ENCODE measurements at regions not wholly inside any gene's neighbourhood (a gene's known extent, or its start where the extent isn't known, plus 50 kb on each side); places are given as distances from the start of the nearest gene placed in this dataset.
"Not testable (repeated sequence)": the region's sequence is repeated elsewhere in the genome, so short reads cannot be mapped to it uniquely, and the experiment has no call there.

DNA sequence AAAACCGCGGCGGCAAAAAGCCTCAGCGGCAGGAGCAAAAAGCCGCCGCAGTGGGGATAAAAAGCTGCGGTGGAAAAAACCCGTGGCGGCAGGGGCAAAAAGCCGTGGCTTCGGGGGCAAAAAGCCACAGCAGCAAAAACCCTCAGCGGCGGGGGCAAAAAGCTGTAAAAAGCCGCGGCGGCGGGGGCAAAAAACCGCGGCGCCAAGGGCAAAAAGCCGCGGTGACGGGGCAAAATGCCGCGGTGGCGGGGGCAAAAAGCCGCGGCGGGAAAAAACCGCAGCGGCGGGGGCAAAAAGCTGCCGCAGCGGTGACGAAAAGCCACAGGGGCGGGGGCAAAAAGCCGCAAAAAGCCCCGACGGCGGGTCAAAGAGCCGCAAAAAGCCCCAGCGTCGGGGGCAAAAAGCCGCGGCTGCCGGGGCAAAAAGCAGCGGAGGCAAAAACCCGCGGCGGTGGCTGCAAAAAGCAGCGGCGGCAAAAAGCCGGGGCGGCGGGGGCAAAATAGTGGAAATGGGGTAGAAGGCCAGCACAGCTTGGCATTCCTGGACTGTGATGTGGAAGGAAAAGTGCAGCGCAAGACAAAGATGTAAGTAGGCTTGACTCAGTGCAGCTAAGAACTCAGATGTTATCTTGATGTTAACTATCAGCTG lies 151.8 kb downstream of the ANKRD30BL start:
- DNase-seq, result peak; percentile 2
- peaks cover 44% of the 10 kb centered on the region for H3K27me3 Mint-ChIP-seq
- H3K4me1 Mint-ChIP-seq, result peaks cover 5% of the 10 kb centered on the region
- H3K36me3 ChIP-seq (replicated peaks in 1 of 2; ENCODE audit: control extremely low read depth in 1 of 2, control insufficient read depth in 1 of 2, extremely low read depth in 1 of 2, insufficient read depth in 2 of 2, low read length in 1 of 2), result no peaks in the 10 kb centered on the region
- H3K9me3 ChIP-seq (ENCODE audit: control extremely low read depth in 1 of 3, control insufficient read depth in 2 of 3, insufficient read depth in 1 of 3, low read length in 2 of 3), result peaks cover 0 to 7% (median 0%) of the 10 kb centered on the region in 3 donors
- 6% methylated on average over 56 of the region's 56 CpGs for WGBS (ENCODE audit: insufficient coverage)
- H3K79me2 ChIP-seq (ENCODE audit: control insufficient read depth, insufficient read depth, low read length), result no peaks in the 10 kb centered on the region
- peak overlapping the region; percentile 33 for H3K4me2 ChIP-seq (replicated peaks; ENCODE audit: low read depth, low read length, poor library complexity, severe bottlenecking)
- peak overlapping the region; percentile 19 for H3K4me3 Mint-ChIP-seq
- H4K20me1 ChIP-seq (ENCODE audit: control insufficient read depth, insufficient read depth, low read length, poor library complexity, severe bottlenecking), result no peaks in the 10 kb centered on the region
- no peak overlapping the region for H3K27ac ChIP-seq (ENCODE audit: low read length in 2 of 2)
- no peak for ATAC-seq (ENCODE audit: low read depth)
- intact Hi-C loops (cut with micrococcal nuclease), result no loop called here
- ChIA-PET POLR2A (no interaction called here), CTCF (no interaction called here)
- H3K4me1 ChIP-seq (ENCODE audit: control insufficient read depth in 2 of 2, insufficient read depth in 2 of 2, low read length in 2 of 2), result peaks cover 0 to 3% of the 10 kb centered on the region in 2 donors
- peak overlapping the region; percentile 26 for H3K27ac Mint-ChIP-seq
- H3K9ac ChIP-seq (ENCODE audit: low read length), result no peak overlapping the region
- TF ChIP-seq EZH2 (IDR thresholded peaks at IDR 0.05; ENCODE audit: borderline replicate concordance, insufficient read depth, low read depth, low read length, poor library complexity, severe bottlenecking), result peak; percentile 92
- TF ChIP-seq, protein P1, sequence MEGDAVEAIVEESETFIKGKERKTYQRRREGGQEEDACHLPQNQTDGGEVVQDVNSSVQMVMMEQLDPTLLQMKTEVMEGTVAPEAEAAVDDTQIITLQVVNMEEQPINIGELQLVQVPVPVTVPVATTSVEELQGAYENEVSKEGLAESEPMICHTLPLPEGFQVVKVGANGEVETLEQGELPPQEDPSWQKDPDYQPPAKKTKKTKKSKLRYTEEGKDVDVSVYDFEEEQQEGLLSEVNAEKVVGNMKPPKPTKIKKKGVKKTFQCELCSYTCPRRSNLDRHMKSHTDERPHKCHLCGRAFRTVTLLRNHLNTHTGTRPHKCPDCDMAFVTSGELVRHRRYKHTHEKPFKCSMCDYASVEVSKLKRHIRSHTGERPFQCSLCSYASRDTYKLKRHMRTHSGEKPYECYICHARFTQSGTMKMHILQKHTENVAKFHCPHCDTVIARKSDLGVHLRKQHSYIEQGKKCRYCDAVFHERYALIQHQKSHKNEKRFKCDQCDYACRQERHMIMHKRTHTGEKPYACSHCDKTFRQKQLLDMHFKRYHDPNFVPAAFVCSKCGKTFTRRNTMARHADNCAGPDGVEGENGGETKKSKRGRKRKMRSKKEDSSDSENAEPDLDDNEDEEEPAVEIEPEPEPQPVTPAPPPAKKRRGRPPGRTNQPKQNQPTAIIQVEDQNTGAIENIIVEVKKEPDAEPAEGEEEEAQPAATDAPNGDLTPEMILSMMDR (IDR thresholded peaks at IDR 0.05), result no peak
- H3K9me3 Mint-ChIP-seq (ENCODE audit: insufficient read depth), result no peaks in the 10 kb centered on the region
- H2AFZ ChIP-seq (ENCODE audit: insufficient read depth, low read depth, low read length, poor library complexity, severe bottlenecking), result peak overlapping the region; percentile 42
- H3K27me3 ChIP-seq (replicated peaks in 1 of 4; ENCODE audit: control extremely low read depth in 1 of 4, control insufficient read depth in 3 of 4, insufficient read depth in 4 of 4, low read length in 3 of 4), result peaks cover 0 to 8% (median 6%) of the 10 kb centered on the region in 4 experiments
- no peak overlapping the region for H3K4me3 ChIP-seq (ENCODE audit: control extremely low read depth in 1 of 5, extremely low read depth in 1 of 5, insufficient read depth in 1 of 5, low read depth in 2 of 5, low read length in 4 of 5)

DNA sequence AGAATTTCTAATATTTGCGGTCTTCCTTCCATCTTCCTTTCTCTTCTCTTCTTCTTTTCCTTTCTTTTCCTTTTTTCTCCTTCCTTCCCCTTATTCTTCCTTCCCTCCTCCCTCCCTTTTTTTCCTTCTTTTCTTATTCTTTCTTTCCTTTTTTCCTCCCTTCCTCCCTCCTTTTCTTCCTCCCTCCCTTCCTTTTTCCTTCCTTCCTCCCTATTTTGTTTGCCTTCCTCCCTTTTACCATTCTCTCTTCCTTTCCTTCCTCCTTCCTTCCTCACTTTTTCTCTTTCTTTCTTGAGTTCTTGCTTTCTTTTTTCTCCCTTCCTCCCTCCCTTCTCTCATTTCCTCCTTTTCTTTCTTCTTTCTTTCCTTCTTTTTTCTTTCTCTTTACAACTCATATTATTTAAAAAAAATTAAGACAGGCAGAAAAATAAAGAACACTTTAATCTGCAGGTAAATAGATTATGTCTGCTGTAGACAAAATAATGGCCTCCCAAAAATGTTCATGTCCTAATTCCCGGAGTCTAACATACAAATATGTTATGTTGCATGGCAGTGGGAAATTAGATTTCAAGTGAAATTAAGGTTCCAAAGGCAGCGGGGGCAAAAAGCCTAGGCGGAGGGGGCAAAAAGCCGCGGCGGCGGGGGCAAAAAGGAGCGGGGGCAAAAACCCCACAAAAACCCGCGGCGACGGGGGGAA lies 152.4 kb downstream of the ANKRD30BL start:
- Histone ChIP-seq H2AFZ (ENCODE audit: insufficient read depth, low read depth, low read length, poor library complexity, severe bottlenecking) (peak overlapping the region; percentile 42), H3K9me3 (ENCODE audit: control extremely low read depth in 1 of 3, control insufficient read depth in 2 of 3, insufficient read depth in 1 of 3, low read length in 2 of 3) (peaks cover 0 to 7% (median 0%) of the 10 kb centered on the region in 3 donors), H3K36me3 (replicated peaks in 1 of 2; ENCODE audit: control extremely low read depth in 1 of 2, control insufficient read depth in 1 of 2, extremely low read depth in 1 of 2, insufficient read depth in 2 of 2, low read length in 1 of 2) (no peaks in the 10 kb centered on the region), H3K4me3 (ENCODE audit: control extremely low read depth in 1 of 5, extremely low read depth in 1 of 5, insufficient read depth in 1 of 5, low read depth in 2 of 5, low read length in 4 of 5) (no peak overlapping the region), H4K20me1 (ENCODE audit: control insufficient read depth, insufficient read depth, low read length, poor library complexity, severe bottlenecking) (no peaks in the 10 kb centered on the region), H3K27ac (ENCODE audit: low read length in 2 of 2) (no peak overlapping the region), H3K9ac (ENCODE audit: low read length) (no peak overlapping the region), H3K4me1 (ENCODE audit: control insufficient read depth in 2 of 2, insufficient read depth in 2 of 2, low read length in 2 of 2) (peaks cover 0 to 3% of the 10 kb centered on the region in 2 donors), H3K4me2 (replicated peaks; ENCODE audit: low read depth, low read length, poor library complexity, severe bottlenecking) (peak overlapping the region; percentile 33), H3K79me2 (ENCODE audit: control insufficient read depth, insufficient read depth, low read length) (no peaks in the 10 kb centered on the region), H3K27me3 (replicated peaks in 1 of 4; ENCODE audit: control extremely low read depth in 1 of 4, control insufficient read depth in 3 of 4, insufficient read depth in 4 of 4, low read length in 3 of 4) (peaks cover 0 to 8% (median 6%) of the 10 kb centered on the region in 4 experiments)
- POLR2A ChIA-PET, result no interaction called here
- H3K9me3 Mint-ChIP-seq (ENCODE audit: insufficient read depth), result no peaks in the 10 kb centered on the region
- H3K4me1 Mint-ChIP-seq, result peaks cover 5% of the 10 kb centered on the region
- no peak for TF ChIP-seq EZH2 (IDR thresholded peaks at IDR 0.05; ENCODE audit: borderline replicate concordance, insufficient read depth, low read depth, low read length, poor library complexity, severe bottlenecking)
- TF ChIP-seq, protein P1 (IDR thresholded peaks at IDR 0.05), result peak; percentile 20
- peak overlapping the region; percentile 30 for H3K4me3 Mint-ChIP-seq
- CTCF ChIA-PET, result no interaction called here
- 17% methylated on average over 10 of the region's 13 CpGs for WGBS (ENCODE audit: insufficient coverage)
- intact Hi-C loops (cut with micrococcal nuclease), result no loop called here
- H3K27me3 Mint-ChIP-seq, result peaks cover 44% of the 10 kb centered on the region
- DNase-seq, result no peak
- no peak for ATAC-seq (ENCODE audit: low read depth)
- no peak overlapping the region for H3K27ac Mint-ChIP-seq

DNA sequence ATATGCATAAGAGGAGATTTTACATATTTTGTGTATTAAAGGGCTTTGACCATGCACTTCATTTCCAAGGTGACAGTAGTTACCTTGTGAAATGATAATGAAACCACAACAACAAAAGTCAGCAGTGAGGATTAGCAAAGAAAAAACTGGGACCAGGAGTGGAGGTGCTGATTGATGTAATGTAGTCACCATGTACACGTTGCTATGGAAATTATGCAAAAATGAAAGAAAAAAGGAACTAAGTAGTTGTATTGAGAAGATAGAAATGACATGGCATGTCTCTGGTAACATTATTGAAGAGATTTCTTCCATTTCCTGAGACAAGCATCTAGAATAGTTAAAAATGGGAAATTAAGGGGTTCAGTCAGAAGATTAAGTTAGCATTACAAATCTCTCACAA lies 171.0 kb downstream of the ANKRD30BL start:
- H3K4me2 ChIP-seq (replicated peaks; ENCODE audit: low read depth, low read length, poor library complexity, severe bottlenecking); H3K9me3 ChIP-seq (ENCODE audit: control extremely low read depth in 1 of 3, control insufficient read depth in 2 of 3, insufficient read depth in 1 of 3, low read length in 2 of 3); H3K9me3 Mint-ChIP-seq (ENCODE audit: insufficient read depth); H2AFZ ChIP-seq (ENCODE audit: insufficient read depth, low read depth, low read length, poor library complexity, severe bottlenecking); H3K27me3 Mint-ChIP-seq; intact Hi-C loops (cut with micrococcal nuclease); H3K9ac ChIP-seq (ENCODE audit: low read length); H3K36me3 ChIP-seq (replicated peaks in 1 of 2; ENCODE audit: control extremely low read depth in 1 of 2, control insufficient read depth in 1 of 2, extremely low read depth in 1 of 2, insufficient read depth in 2 of 2, low read length in 1 of 2); DNase-seq; POLR2A ChIA-PET; H3K4me3 Mint-ChIP-seq; H3K27ac Mint-ChIP-seq; H3K4me1 Mint-ChIP-seq; H3K27ac ChIP-seq (ENCODE audit: low read length in 2 of 2); CTCF ChIA-PET; H3K4me3 ChIP-seq (ENCODE audit: control extremely low read depth in 1 of 5, extremely low read depth in 1 of 5, insufficient read depth in 1 of 5, low read depth in 2 of 5, low read length in 4 of 5); H3K4me1 ChIP-seq (ENCODE audit: control insufficient read depth in 2 of 2, insufficient read depth in 2 of 2, low read length in 2 of 2); H3K79me2 ChIP-seq (ENCODE audit: control insufficient read depth, insufficient read depth, low read length); H3K27me3 ChIP-seq (replicated peaks in 1 of 4; ENCODE audit: control extremely low read depth in 1 of 4, control insufficient read depth in 3 of 4, insufficient read depth in 4 of 4, low read length in 3 of 4); H4K20me1 ChIP-seq (ENCODE audit: control insufficient read depth, insufficient read depth, low read length, poor library complexity, severe bottlenecking); ATAC-seq (ENCODE audit: low read depth): not testable (repeated sequence)
- WGBS (ENCODE audit: insufficient coverage), result no CpG with 5 or more reads among the region's 1 CpG
